ENCODE measurements at regions not wholly inside any gene's neighbourhood (a gene's known extent, or its start where the extent isn't known, plus 50 kb on each side); places are given as distances from the start of the nearest gene placed in this dataset.

GRCh38 chr5:66307647-66308241 lies 163.6 kb downstream of the SREK1 start:
- Histone ChIP-seq H3K36me3 (no peaks in the 10 kb centered on the region), H3K4me3 (no peak overlapping the region), H3K4me1 (ENCODE audit: insufficient read depth) (no peaks in the 10 kb centered on the region), H3K9me3 (no peaks in the 10 kb centered on the region), H3K27ac (no peak overlapping the region), H3K27me3 (no peaks in the 10 kb centered on the region)
- TF ChIP-seq CTCF (IDR thresholded peaks at IDR 0.05) (peak; percentile 45 to 85 (median 80)), POLR2A (IDR thresholded peaks at IDR 0.05) (no peak), EP300 (IDR thresholded peaks at IDR 0.05) (no peak)
- intact Hi-C loops (cut with DNase I), result loop anchor here (2.0 to 10.0 kb wide), 3 partner anchors 437 to 450 kb away; no protein-coding TSS in a partner anchor
- no peak for DNase-seq
- WGBS, 3 donors, result 6 to 7% (median 6%) methylated on average over 6 of the region's 6 CpGs

GRCh38 chr5:66312266-66312665 lies 168.2 kb downstream of the SREK1 start:
- TF ChIP-seq EP300 (IDR thresholded peaks at IDR 0.05) (no peak), CTCF (IDR thresholded peaks at IDR 0.05) (no peak), POLR2A (IDR thresholded peaks at IDR 0.05) (no peak)
- WGBS, 3 donors, result 80 to 89% (median 87%) methylated on average over 2 of the region's 2 CpGs
- H3K36me3 ChIP-seq, result no peaks in the 10 kb centered on the region
- intact Hi-C loops (cut with DNase I), result loop anchor here in 1 of 4 donors (10.0 kb wide), 1 partner anchor 113 kb away; no protein-coding TSS in a partner anchor
- H3K9me3 ChIP-seq, result no peaks in the 10 kb centered on the region
- H3K4me1 ChIP-seq (ENCODE audit: insufficient read depth), result no peaks in the 10 kb centered on the region
- H3K4me3 ChIP-seq, result no peak overlapping the region
- no peak overlapping the region for H3K27ac ChIP-seq
- DNase-seq, result no peak
- no peaks in the 10 kb centered on the region for H3K27me3 ChIP-seq

- Histone ChIP-seq H3K4me1 (ENCODE audit: insufficient read depth) (no peaks in the 10 kb centered on the region), H3K9me3 (no peaks in the 10 kb centered on the region), H3K36me3 (no peaks in the 10 kb centered on the region), H3K27ac (no peak overlapping the region), H3K4me3 (no peak overlapping the region), H3K27me3 (no peaks in the 10 kb centered on the region)
- no peak for TF ChIP-seq POLR2A (IDR thresholded peaks at IDR 0.05)
- intact Hi-C loops (cut with DNase I), result loop anchor here in 1 of 4 donors (10.0 kb wide), 1 partner anchor 109 kb away; no protein-coding TSS in a partner anchor
- DNase-seq, result no peak
Observed at GRCh38 chr5:66315784-66316183, 171.7 kb downstream of the SREK1 start.

GRCh38 chr5:66322786-66323528 lies 178.9 kb downstream of the SREK1 start:
- no peak overlapping the region for H3K27ac ChIP-seq
- no peaks in the 10 kb centered on the region for H3K4me1 ChIP-seq (ENCODE audit: insufficient read depth)
- 79 to 86% (median 83%) methylated on average over 12 of the region's 12 CpGs for WGBS, 3 donors
- no peak overlapping the region for H3K4me3 ChIP-seq
- no peak for TF ChIP-seq EP300 (IDR thresholded peaks at IDR 0.05)
- TF ChIP-seq POLR2A (IDR thresholded peaks at IDR 0.05), result no peak
- TF ChIP-seq CTCF (IDR thresholded peaks at IDR 0.05), result no peak
- H3K9me3 ChIP-seq, result no peaks in the 10 kb centered on the region
- no peaks in the 10 kb centered on the region for H3K27me3 ChIP-seq
- H3K36me3 ChIP-seq, result no peaks in the 10 kb centered on the region
- DNase-seq, result no peak
- intact Hi-C loops (cut with DNase I), result loop anchor here in 1 of 4 donors (10.0 kb wide), 1 partner anchor 1922 kb away; no protein-coding TSS in a partner anchor

- 78 to 81% (median 80%) methylated on average over 13 of the region's 13 CpGs for WGBS, 3 donors
- H3K4me3 ChIP-seq, result no peak overlapping the region
- no peaks in the 10 kb centered on the region for H3K4me1 ChIP-seq (ENCODE audit: insufficient read depth)
- intact Hi-C loops (cut with DNase I), result loop anchor here in 1 of 4 donors (10.0 kb wide), 1 partner anchor 1921 kb away; no protein-coding TSS in a partner anchor
- no peak overlapping the region for H3K27ac ChIP-seq
- no peaks in the 10 kb centered on the region for H3K36me3 ChIP-seq
- no peak for DNase-seq
- no peaks in the 10 kb centered on the region for H3K9me3 ChIP-seq
- TF ChIP-seq POLR2A (IDR thresholded peaks at IDR 0.05) (no peak), EP300 (IDR thresholded peaks at IDR 0.05) (no peak)
- no peaks in the 10 kb centered on the region for H3K27me3 ChIP-seq
Observed at GRCh38 chr5:66323529-66323895, 179.4 kb downstream of the SREK1 start.

Measured in ovary (tissue), 7 donors.